ENCODE measurements at regions not wholly inside any gene's neighbourhood (a gene's known extent, or its start where the extent isn't known, plus 50 kb on each side); places are given as distances from the start of the nearest gene placed in this dataset.
A peak's percentile ranks its signal among the peaks of the same experiment; 100 is the strongest.

DNA sequence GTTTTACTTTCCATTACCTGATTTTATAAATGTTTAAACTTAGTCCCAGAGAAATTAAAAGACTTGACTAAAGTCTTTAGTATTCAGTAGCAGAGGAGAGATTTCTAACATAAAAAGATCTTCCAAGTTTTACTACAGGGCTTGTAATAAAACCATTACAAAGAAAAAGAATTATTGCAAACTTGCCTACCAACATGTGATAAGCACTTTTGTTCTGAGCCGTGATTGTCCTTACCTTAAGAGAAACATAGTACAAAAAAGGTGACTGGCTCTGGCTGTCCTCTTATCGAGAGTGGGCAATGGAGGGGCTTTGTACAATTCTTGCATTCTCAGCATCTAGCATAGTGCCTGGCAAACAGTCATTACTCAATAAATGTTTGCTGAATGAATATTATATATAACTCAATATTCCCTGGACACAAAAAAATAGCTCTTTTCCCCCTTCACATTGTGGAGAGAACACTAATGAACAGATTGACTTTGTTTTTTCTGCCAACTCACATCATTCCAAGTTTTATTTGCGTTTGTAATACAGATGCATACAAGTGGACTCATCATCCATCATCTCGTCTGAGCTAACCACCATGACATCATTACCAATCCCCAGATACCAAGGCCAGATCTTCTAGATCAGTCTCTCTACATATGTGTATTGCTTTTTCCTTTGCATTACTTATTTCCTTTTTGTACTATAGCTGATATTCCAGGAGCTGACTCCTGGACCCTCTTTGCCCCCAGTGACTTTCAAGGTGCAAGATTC, 192.8 kb upstream of the EEA1 start:
- DNase-seq (no peak), ATAC-seq (no peak)
- peaks cover 3% of the 10 kb centered on the region for H3K4me1 ChIP-seq
- intact Hi-C loops (cut with DNase I): no loop called here
- H3K27ac ChIP-seq: no peak overlapping the region
- no peaks in the 10 kb centered on the region for H3K36me3 ChIP-seq
- no peaks in the 10 kb centered on the region for H3K27me3 ChIP-seq
- TF ChIP-seq, protein P1, sequence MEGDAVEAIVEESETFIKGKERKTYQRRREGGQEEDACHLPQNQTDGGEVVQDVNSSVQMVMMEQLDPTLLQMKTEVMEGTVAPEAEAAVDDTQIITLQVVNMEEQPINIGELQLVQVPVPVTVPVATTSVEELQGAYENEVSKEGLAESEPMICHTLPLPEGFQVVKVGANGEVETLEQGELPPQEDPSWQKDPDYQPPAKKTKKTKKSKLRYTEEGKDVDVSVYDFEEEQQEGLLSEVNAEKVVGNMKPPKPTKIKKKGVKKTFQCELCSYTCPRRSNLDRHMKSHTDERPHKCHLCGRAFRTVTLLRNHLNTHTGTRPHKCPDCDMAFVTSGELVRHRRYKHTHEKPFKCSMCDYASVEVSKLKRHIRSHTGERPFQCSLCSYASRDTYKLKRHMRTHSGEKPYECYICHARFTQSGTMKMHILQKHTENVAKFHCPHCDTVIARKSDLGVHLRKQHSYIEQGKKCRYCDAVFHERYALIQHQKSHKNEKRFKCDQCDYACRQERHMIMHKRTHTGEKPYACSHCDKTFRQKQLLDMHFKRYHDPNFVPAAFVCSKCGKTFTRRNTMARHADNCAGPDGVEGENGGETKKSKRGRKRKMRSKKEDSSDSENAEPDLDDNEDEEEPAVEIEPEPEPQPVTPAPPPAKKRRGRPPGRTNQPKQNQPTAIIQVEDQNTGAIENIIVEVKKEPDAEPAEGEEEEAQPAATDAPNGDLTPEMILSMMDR (IDR thresholded peaks at IDR 0.05): no peak
- no peak overlapping the region for H3K4me3 ChIP-seq
- no peaks in the 10 kb centered on the region for H3K9me3 ChIP-seq

DNA sequence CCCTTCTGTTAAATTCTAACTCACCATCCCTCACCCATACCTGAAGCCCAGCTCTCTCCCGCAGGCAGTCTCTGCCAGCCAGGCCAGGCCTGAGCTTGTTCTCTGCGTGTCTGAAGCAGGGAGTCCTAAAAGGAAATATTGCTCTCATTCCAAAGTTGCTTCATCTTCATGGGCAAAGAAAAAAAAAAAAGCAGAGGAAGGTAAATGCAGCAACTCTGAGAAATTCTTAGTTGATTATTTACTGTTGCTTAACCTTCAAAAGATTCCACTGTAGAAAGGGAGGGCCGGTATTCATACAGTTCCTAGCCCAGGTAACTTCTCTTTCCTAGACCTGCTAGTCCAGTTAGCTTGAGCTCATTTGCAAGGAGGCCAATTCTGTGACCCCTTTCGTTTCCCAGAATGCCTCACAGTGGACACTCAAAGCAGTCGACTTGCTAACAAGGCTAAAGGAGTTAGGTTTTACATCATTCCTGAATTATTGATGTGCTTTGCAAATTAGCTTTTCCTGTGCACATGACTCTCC, 193.5 kb upstream of the EEA1 start:
- Histone ChIP-seq H3K4me3 (no peak overlapping the region), H3K27me3 (no peaks in the 10 kb centered on the region), H3K36me3 (no peaks in the 10 kb centered on the region), H3K9me3 (no peaks in the 10 kb centered on the region), H3K4me1 (peaks cover 9% of the 10 kb centered on the region), H3K27ac (no peak overlapping the region)
- peak; percentile 69 for DNase-seq
- peak; percentile 88 for ATAC-seq
- TF ChIP-seq, protein P1 (IDR thresholded peaks at IDR 0.05): no peak
- intact Hi-C loops (cut with DNase I): no loop called here

DNA sequence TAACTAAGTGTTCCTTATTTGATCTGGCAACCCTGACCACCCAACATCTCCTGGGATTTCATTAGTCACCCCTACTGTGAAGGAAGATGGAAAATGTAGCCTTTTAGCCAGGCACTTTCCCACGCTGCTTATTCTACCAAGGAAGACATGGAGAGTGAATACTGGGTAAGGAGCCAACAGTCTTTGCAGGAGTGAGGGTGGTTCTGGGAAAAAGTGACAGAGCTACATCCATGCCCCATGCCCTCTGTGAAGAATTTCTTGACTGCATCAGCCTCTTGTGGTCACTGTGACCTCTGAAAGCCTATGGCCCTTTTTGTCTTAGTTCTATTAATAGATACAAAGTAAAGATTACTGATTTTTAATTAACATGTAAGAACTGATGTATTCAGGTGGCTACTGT, 196.0 kb upstream of the EEA1 start:
- Histone ChIP-seq H3K9me3 (no peaks in the 10 kb centered on the region), H3K27ac (no peak overlapping the region), H3K36me3 (no peaks in the 10 kb centered on the region), H3K4me3 (no peak overlapping the region), H3K27me3 (no peaks in the 10 kb centered on the region), H3K4me1 (peaks cover 9% of the 10 kb centered on the region)
- intact Hi-C loops (cut with DNase I): no loop called here
- TF ChIP-seq, protein P1 (IDR thresholded peaks at IDR 0.05): no peak
- DNase-seq (no peak), ATAC-seq (no peak)

DNA sequence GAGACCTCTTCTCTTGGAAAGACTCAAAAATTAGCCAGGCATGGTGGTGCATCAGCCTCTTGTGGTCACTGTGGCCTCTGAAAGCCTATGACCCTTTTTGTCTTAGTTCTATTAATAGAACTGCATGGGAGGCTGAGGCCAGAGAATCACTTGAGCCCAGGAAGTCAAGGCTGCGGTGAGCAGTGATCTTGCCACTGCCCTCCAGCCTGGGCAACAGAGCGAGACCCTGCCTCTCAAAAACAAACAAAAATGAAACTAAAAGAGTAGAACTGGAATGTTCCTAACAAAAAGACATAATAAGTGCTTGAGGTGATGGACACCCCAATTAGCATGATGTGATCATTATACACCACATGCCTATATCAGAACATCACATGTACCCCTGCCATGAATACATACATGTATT, 197.0 kb upstream of the EEA1 start:
- intact Hi-C loops (cut with DNase I): no loop called here
- DNase-seq (no peak), ATAC-seq (no peak)
- H3K4me3 ChIP-seq: no peak overlapping the region
- peaks cover 14% of the 10 kb centered on the region for H3K4me1 ChIP-seq
- TF ChIP-seq, protein P1 (IDR thresholded peaks at IDR 0.05): no peak
- H3K27me3 ChIP-seq: no peaks in the 10 kb centered on the region
- no peaks in the 10 kb centered on the region for H3K9me3 ChIP-seq
- no peaks in the 10 kb centered on the region for H3K36me3 ChIP-seq
- no peak overlapping the region for H3K27ac ChIP-seq

DNA sequence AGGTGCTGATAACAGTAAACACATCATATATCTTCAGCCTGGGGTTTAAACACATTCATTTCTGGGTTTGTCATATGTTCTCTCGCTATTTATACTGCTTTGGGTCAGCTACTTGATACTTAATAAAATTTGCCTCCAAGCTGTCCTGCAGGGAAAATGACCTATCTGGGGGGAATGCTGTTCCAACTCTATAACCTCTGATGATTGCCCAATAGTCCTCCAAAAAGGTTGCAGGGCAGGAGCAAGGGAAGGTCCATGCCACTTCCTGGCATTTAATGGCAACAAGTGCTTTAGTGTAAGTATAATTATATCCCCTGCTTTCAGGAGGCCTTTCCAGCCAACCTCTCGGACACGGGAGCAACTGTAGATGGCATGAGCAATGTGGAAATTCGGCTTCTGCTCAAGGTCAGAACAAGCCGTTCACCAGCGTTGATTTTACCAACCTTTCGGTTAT, 198.0 kb upstream of the EEA1 start:
- Histone ChIP-seq H3K27me3 (no peaks in the 10 kb centered on the region), H3K36me3 (no peaks in the 10 kb centered on the region), H3K27ac (peak overlapping the region; percentile 55), H3K4me3 (no peak overlapping the region), H3K4me1 (peaks cover 14% of the 10 kb centered on the region), H3K9me3 (no peaks in the 10 kb centered on the region)
- DNase-seq: no peak
- peak; percentile 20 for ATAC-seq
- intact Hi-C loops (cut with DNase I): no loop called here
- TF ChIP-seq, protein P1 (IDR thresholded peaks at IDR 0.05): no peak

All from upper lobe of right lung (tissue), 1 donor.